K562 (cell line): ENCODE measurements at regions not wholly inside any gene's neighbourhood (a gene's known extent, or its start where the extent isn't known, plus 50 kb on each side); places are given as distances from the start of the nearest gene placed in this dataset.

Experiments used
- ATAC-seq: fragments of 200-7000 bp; cut with Tn5 transposase; 3 replicates; pipeline ENCODE4 v1.9.1; 2020; ENCODE audit warnings: moderate library complexity
- BruUV-seq: library from RNA; stranded (reverse); fragments of 400-500 nt; replicated peaks from 2 replicates; lab custom pipeline; 2021; lab: Mats Ljungman, UMichigan
- CTCF ChIA-PET: fragments of 300-600 bp; formaldehyde crosslinking; extraction: SDS; loops from one replicate; lab custom pipeline; 2021; ENCODE audit warnings: low intra/inter-chr PET ratio; lab: Yijun Ruan, JAX
- POLR2A ChIA-PET: fragments of 300-600, 350-650 bp; sonication (Branson Sonifier 250); formaldehyde crosslinking; extraction: SDS; loops from one replicate; lab custom pipeline; 2021; ENCODE audit warnings: antibody characterized with exemption, inconsistent platforms; lab: Yijun Ruan, JAX
- DNase-seq, 4 experiments: peaks; one replicate each; pipeline versions ENCODE4 v3.0.0 to v3.0.0-alpha.2; 2011 to 2018; ENCODE audit warnings: low spot score in 3 of 4, mixed read lengths in 3 of 4; ENCODE audit errors: extremely low read depth in 1 of 4
- FAIRE-seq: peaks from 2 replicates; lab custom pipeline; 2011; peaks lifted over from hg19 to GRCh38; lab: Jason Lieb, UNC
- H2AFZ ChIP-seq: 2 replicates; pipeline ENCODE4 v1.6.0; 2011; ENCODE audit warnings: low read depth, low read length, control low read depth, inconsistent platforms
- H3K27ac ChIP-seq: fragments of 200-600 bp; 3 replicates; pipeline ENCODE4 v1.8.0; 2011; ENCODE audit warnings: low read depth, mild to moderate bottlenecking, control low read depth, inconsistent platforms, low read length, moderate library complexity, mixed read lengths; ENCODE audit errors: extremely low read depth
- H3K27me3 ChIP-seq, 2 experiments: fragments of 300-600 bp in 1 of 2; 2 replicates in 1 of 2; 3 replicates in 1 of 2; pipeline versions ENCODE4 v1.6.0 to v1.8.0; 2011; ENCODE audit warnings: inconsistent platforms in 2 of 2, low read length in 2 of 2, mild to moderate bottlenecking in 1 of 2, mixed read lengths in 1 of 2, moderate library complexity in 1 of 2; ENCODE audit not compliant: control insufficient read depth in 2 of 2, insufficient read depth in 2 of 2
- H3K36me3 ChIP-seq: fragments of 300-600 bp; 3 replicates; pipeline ENCODE4 v1.8.0; 2011; ENCODE audit warnings: mild to moderate bottlenecking, low read length, inconsistent platforms; ENCODE audit not compliant: control insufficient read depth, insufficient read depth
- H3K4me1 ChIP-seq, 2 experiments: fragments of 200-600 bp in 1 of 2; replicated peaks in 1 of 2; 2 replicates in 1 of 2; 3 replicates in 1 of 2; pipeline versions ENCODE4 v1.5.1 to v1.8.0; 2011; ENCODE audit warnings: inconsistent platforms in 2 of 2, low read length in 2 of 2, mild to moderate bottlenecking in 1 of 2, mixed read lengths in 1 of 2, moderate library complexity in 1 of 2; ENCODE audit not compliant: control insufficient read depth in 2 of 2, insufficient read depth in 2 of 2
- H3K4me2 ChIP-seq: 2 replicates; pipeline ENCODE4 v1.6.1; 2011; ENCODE audit warnings: low read length, control low read depth, inconsistent platforms, mixed read lengths; ENCODE audit not compliant: insufficient read depth
- H3K4me3 ChIP-seq: fragments of 200-600 bp; sonication (generic), shearing (Covaris generic); 2 replicates; pipeline ENCODE4 v1.5.1; 2016; ENCODE audit warnings: control low read depth, inconsistent platforms
- H3K79me2 ChIP-seq: fragments of 200-600 bp; 3 replicates; pipeline ENCODE4 v1.8.0; 2011; ENCODE audit warnings: low read length, inconsistent platforms; ENCODE audit not compliant: control insufficient read depth, insufficient read depth
- H3K9ac ChIP-seq, 2 experiments: 2 replicates each; pipeline versions ENCODE4 v1.6.0 to v1.6.1; 2011; ENCODE audit warnings: low read depth in 2 of 2, low read length in 2 of 2, control low read depth in 1 of 2, inconsistent platforms in 1 of 2, mild to moderate bottlenecking in 1 of 2, mixed read lengths in 1 of 2; ENCODE audit not compliant: insufficient read depth in 1 of 2
- H3K9me1 ChIP-seq: one replicate; pipeline ENCODE4 v1.6.0; 2011; ENCODE audit warnings: inconsistent platforms, mild to moderate bottlenecking, low read length, moderate library complexity; ENCODE audit not compliant: control insufficient read depth, insufficient read depth
- H3K9me3 ChIP-seq: replicated peaks from 2 replicates; pipeline ENCODE4 v1.5.1; 2011; ENCODE audit warnings: low read depth, low read length, inconsistent platforms; ENCODE audit not compliant: control insufficient read depth, insufficient read depth
- H4K20me1 ChIP-seq: replicated peaks from 2 replicates; pipeline ENCODE4 v1.6.1; 2011; ENCODE audit warnings: low read length, inconsistent platforms, mixed read lengths; ENCODE audit not compliant: control insufficient read depth, insufficient read depth
- FIP1L1 ChIP-seq: fragments of 200-400 bp; formaldehyde crosslinking; IDR thresholded peaks from 2 replicates; pipeline ENCODE4 v1.6.1; 2018; ENCODE audit warnings: mild to moderate bottlenecking, low read depth, low read length; ENCODE audit not compliant: poor library complexity, severe bottlenecking
- MED1 ChIP-seq: sonication (generic); formaldehyde crosslinking; IDR thresholded peaks from 2 replicates; pipeline ENCODE4 v1.8.1; 2023; ENCODE audit warnings: missing genetic modification reagents, borderline replicate concordance
- NELFE ChIP-seq: IDR thresholded peaks from 2 replicates; pipeline ENCODE4 v1.6.1; 2011; ENCODE audit warnings: mild to moderate bottlenecking; ENCODE audit not compliant: insufficient read depth, insufficient read length
- POLR3A ChIP-seq: IDR thresholded peaks from 2 replicates; pipeline ENCODE4 v1.6.1; 2011; ENCODE audit warnings: borderline replicate concordance, mild to moderate bottlenecking, moderate library complexity; ENCODE audit not compliant: insufficient read length, insufficient read depth; ENCODE audit errors: extremely low read depth
- PTTG1 ChIP-seq: fragments of 450-650 bp; IDR thresholded peaks from 2 replicates; pipeline ENCODE4 v1.6.1; 2016; ENCODE audit warnings: low read depth, mild to moderate bottlenecking, missing genetic modification characterization, missing compliant biosample characterization
- SMARCA4 ChIP-seq: fragments of 450-650 bp; IDR thresholded peaks from 2 replicates; pipeline ENCODE4 v1.6.1; 2016
- TBP ChIP-seq: optimal IDR thresholded peaks from 2 replicates; pipeline ENCODE3; 2011; ENCODE audit warnings: low read depth, low read length, improper control_type of control experiment
- XRCC3 ChIP-seq: fragments of 450-650 bp; IDR thresholded peaks from 2 replicates; pipeline ENCODE4 v1.6.1; 2017; ENCODE audit warnings: mild to moderate bottlenecking, moderate library complexity
- ZNF23 ChIP-seq: fragments of 250-450 bp; sonication (Bioruptor Pico); IDR thresholded peaks from 2 replicates; pipeline ENCODE4 v1.4.0; 2020; ENCODE audit warnings: mild to moderate bottlenecking
- ZNF785 ChIP-seq: fragments of 250-450 bp; sonication (Bioruptor Pico); IDR thresholded peaks from 2 replicates; pipeline ENCODE4 v1.4.0; 2020; ENCODE audit warnings: mild to moderate bottlenecking
- WGBS: fragments of 100-300 bp; shearing (Covaris generic); methylation state at CpG from one replicate; pipeline ENCODE4 v1.1.6; 2016; ENCODE audit warnings: low coverage, mixed read lengths; ENCODE audit not compliant: insufficient coverage; ENCODE audit errors: missing lambda C conversion rate; 5-methylcytosine and 5-hydroxymethylcytosine counted together
- in situ Hi-C: fragments of 300-500 bp; cut with MboI; formaldehyde crosslinking; loops from 4 replicates; pipeline ENCODE4 v1.15.0; 2018; ENCODE audit warnings: inconsistent platforms, mixed read lengths
- intact Hi-C: fragments of 100-400 bp; cut with micrococcal nuclease; formaldehyde crosslinking; loops from 2 replicates; pipeline ENCODE4 v1.14.2; 2022

DNA sequence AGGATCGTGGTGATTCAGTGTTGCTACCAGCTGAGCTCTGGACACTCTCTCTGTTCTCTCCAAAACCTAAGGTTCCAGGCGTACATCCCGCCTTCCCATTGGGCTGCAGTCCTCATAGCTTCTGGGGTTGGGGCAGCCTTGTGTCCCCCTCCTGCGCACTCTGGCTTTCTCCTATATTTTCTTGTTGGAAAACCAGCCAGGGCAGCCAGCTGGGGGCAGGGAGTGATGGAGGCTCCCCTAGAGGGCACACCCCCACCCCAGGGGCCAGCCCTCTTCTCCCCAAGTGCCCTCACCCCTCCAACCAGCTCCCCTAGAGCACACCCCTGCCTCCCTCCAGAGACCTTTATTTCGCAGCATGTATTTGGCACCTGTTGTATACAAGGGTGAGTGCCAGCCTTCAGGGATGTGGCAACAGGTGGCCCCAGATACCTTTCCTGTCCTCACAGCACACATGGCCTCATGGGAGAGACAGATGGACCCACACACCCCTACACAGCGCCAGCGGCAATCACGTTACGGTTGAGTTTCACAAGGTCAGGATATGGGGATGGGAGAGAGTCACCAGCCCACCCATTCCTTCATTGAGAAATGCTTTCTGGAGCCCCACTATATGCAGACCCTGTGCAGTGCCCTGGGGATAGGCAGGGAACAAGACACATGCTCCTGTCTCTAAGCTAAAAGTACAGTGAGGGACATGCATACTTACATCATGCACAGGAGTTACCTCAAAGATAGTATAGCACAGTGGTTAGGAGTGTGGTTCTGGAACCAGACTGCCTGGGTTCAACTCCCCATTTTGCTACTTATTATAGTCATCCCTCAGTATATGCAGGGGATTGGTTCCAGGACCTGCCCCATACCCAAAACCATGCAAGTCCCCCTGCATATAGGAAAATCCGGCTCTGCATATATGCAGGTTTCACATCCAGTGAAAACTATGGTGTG lies 141.1 kb downstream of the PHETA1 start:
- Histone ChIP-seq H3K4me2 (no peak overlapping the region), H3K4me3 (no peak overlapping the region), H3K9me3 (no peaks in the 10 kb centered on the region), H3K9ac (no peak overlapping the region), H4K20me1 (peaks cover 13% of the 10 kb centered on the region), H3K79me2 (no peaks in the 10 kb centered on the region), H3K4me1 (no peaks in the 10 kb centered on the region; a peak in 1 of 5 replicates), H3K9me1 (no peaks in the 10 kb centered on the region), H2AFZ (no peak overlapping the region), H3K27me3 (peaks cover 11 to 55% of the 10 kb centered on the region in 2 experiments; a peak in 4 of 5 replicates), H3K36me3 (no peaks in the 10 kb centered on the region), H3K27ac (no peak overlapping the region)
- POLR2A ChIA-PET: interaction anchor here (0.6 kb wide), 2 partner anchors 10 to 579 kb away, joined by 3 read pairs; no protein-coding TSS in a partner anchor
- FAIRE-seq (no peak), DNase-seq (no peak), ATAC-seq (no peak; the same call in 2 of the 3 replicates)
- intact Hi-C loops: no loop called here
- in situ Hi-C loops: no loop called here
- TF ChIP-seq POLR3A (peak; percentile 72), XRCC3 (no peak), ZNF23 (no peak), TBP (peak; percentile 93), SMARCA4 (no peak), FIP1L1 (no peak), MED1 (no peak), PTTG1 (tag) (no peak), NELFE (no peak), ZNF785 (CRISPR knock-in tag) (no peak)
- BruUV-seq: no TSS peak
- CTCF ChIA-PET: no interaction called here
- WGBS: 0% methylated on average over 10 of the region's 10 CpGs
